HEK293 (cell line): ENCODE measurements at regions not wholly inside any gene's neighbourhood (a gene's known extent, or its start where the extent isn't known, plus 50 kb on each side); places are given as distances from the start of the nearest gene placed in this dataset.

Experiments
- CTCF ChIA-PET: fragments of 350-600 bp; formaldehyde crosslinking; extraction: SDS; loops from one replicate; lab custom pipeline; 2021; ENCODE audit warnings: antibody characterized with exemption; lab: Yijun Ruan, JAX
- POLR2A ChIA-PET: fragments of 300-600 bp; formaldehyde crosslinking; extraction: SDS; loops from one replicate; lab custom pipeline; 2020; ENCODE audit warnings: antibody characterized with exemption, inconsistent platforms; lab: Yijun Ruan, JAX
- H3K27ac ChIP-seq: fragments of 200-500 bp; sonication (Bioruptor generic); 2 replicates; pipeline ENCODE4 v1.5.1; 2014; ENCODE audit warnings: low read depth, low read length, control low read depth, inconsistent platforms; ENCODE audit errors: extremely low read depth
- H3K36me3 ChIP-seq, 2 experiments: fragments of 200-500 bp in 1 of 2; sonication (Bioruptor generic) in 1 of 2; 1 replicate in 1 of 2; 2 replicates in 1 of 2; pipeline ENCODE4 v1.5.1; 2014 to 2017; ENCODE audit warnings: inconsistent platforms in 2 of 2, low read length in 2 of 2; ENCODE audit not compliant: control insufficient read depth in 2 of 2, insufficient read depth in 1 of 2
- H3K4me1 ChIP-seq: fragments of 200-500 bp; sonication (Bioruptor generic); 2 replicates; pipeline ENCODE4 v1.5.1; 2014; ENCODE audit warnings: mild to moderate bottlenecking, low read length, inconsistent platforms; ENCODE audit not compliant: control insufficient read depth, insufficient read depth
- H3K4me3 ChIP-seq: 2 replicates; pipeline ENCODE4 v1.5.1; 2011; ENCODE audit warnings: low read depth, mild to moderate bottlenecking, control low read depth, low read length, moderate library complexity
- H3K9me3 ChIP-seq: fragments of 200-500 bp; sonication (Bioruptor generic); 2 replicates; pipeline ENCODE4 v1.5.1; 2014; ENCODE audit warnings: low read depth, low read length, inconsistent platforms; ENCODE audit not compliant: control insufficient read depth, insufficient read depth
- ATF2 ChIP-seq: fragments of 450-650 bp; formaldehyde crosslinking; IDR thresholded peaks from 2 replicates; pipeline ENCODE4 v1.5.1; 2016; ENCODE audit warnings: missing biosample characterization, missing genetic modification characterization, low read depth
- KLF10 ChIP-seq: fragments of 450-650 bp; IDR thresholded peaks from 2 replicates; pipeline ENCODE4 v1.5.1; 2018; ENCODE audit warnings: missing biosample characterization, mild to moderate bottlenecking, missing genetic modification characterization
- PRDM1 ChIP-seq: fragments of 450-650 bp; formaldehyde crosslinking; IDR thresholded peaks from 2 replicates; pipeline ENCODE4; 2016; ENCODE audit warnings: missing biosample characterization, missing genetic modification characterization
- SALL2 ChIP-seq: fragments of 450-650 bp; formaldehyde crosslinking; IDR thresholded peaks from 2 replicates; pipeline ENCODE4 v1.5.0; 2017; ENCODE audit warnings: missing biosample characterization, mild to moderate bottlenecking, missing genetic modification characterization, borderline replicate concordance
- YY1 ChIP-seq: fragments of 450-650 bp; formaldehyde crosslinking; IDR thresholded peaks from 2 replicates; pipeline ENCODE4 v1.5.1; 2018; ENCODE audit warnings: missing biosample characterization, missing genetic modification characterization
- YY2 ChIP-seq: fragments of 450-650 bp; formaldehyde crosslinking; IDR thresholded peaks from 2 replicates; pipeline ENCODE4 v1.5.1; 2016; ENCODE audit warnings: missing biosample characterization, missing genetic modification characterization
- ZBTB20 ChIP-seq: fragments of 450-650 bp; formaldehyde crosslinking; IDR thresholded peaks from 2 replicates; pipeline ENCODE4 v1.5.1; 2016; ENCODE audit warnings: missing biosample characterization, missing genetic modification characterization
- ZBTB44 ChIP-seq: fragments of 450-650 bp; IDR thresholded peaks from 2 replicates; pipeline ENCODE4 v1.5.1; 2018; ENCODE audit warnings: missing biosample characterization, mild to moderate bottlenecking, missing genetic modification characterization
- ZNF10 ChIP-seq: fragments of 450-650 bp; formaldehyde crosslinking; IDR thresholded peaks from 2 replicates; pipeline ENCODE4 v1.5.1; 2017; ENCODE audit warnings: missing biosample characterization, missing genetic modification characterization
- ZNF202 ChIP-seq: fragments of 450-650 bp; formaldehyde crosslinking; IDR thresholded peaks from 2 replicates; pipeline ENCODE4 v1.5.1; 2016; ENCODE audit warnings: missing biosample characterization, missing genetic modification characterization, borderline replicate concordance
- ZNF610 ChIP-seq: fragments of 450-650 bp; formaldehyde crosslinking; IDR thresholded peaks from 2 replicates; pipeline ENCODE4 v1.5.1; 2016; ENCODE audit warnings: missing biosample characterization, missing genetic modification characterization, borderline replicate concordance
- ZNF623 ChIP-seq: fragments of 450-650 bp; formaldehyde crosslinking; IDR thresholded peaks from 2 replicates; pipeline ENCODE4 v1.5.1; 2016; ENCODE audit warnings: missing biosample characterization, missing genetic modification characterization
- ZNF701 ChIP-seq: fragments of 450-650 bp; formaldehyde crosslinking; IDR thresholded peaks from 2 replicates; pipeline ENCODE4 v1.5.1; 2016; ENCODE audit warnings: missing biosample characterization, missing genetic modification characterization
- ZNF747 ChIP-seq: fragments of 450-650 bp; formaldehyde crosslinking; IDR thresholded peaks from 2 replicates; pipeline ENCODE4 v1.5.1; 2016; ENCODE audit warnings: missing biosample characterization, missing genetic modification characterization
- ZNF768 ChIP-seq: fragments of 450-650 bp; formaldehyde crosslinking; IDR thresholded peaks from 2 replicates; pipeline ENCODE4 v1.5.1; 2018; ENCODE audit warnings: missing biosample characterization, mild to moderate bottlenecking, missing genetic modification characterization
- ZSCAN30 ChIP-seq: fragments of 450-650 bp; IDR thresholded peaks from 2 replicates; pipeline ENCODE4 v1.5.1; 2018; ENCODE audit warnings: missing biosample characterization, mild to moderate bottlenecking, missing genetic modification characterization, moderate library complexity
- TF ChIP-seq, protein P1 (sequence below): fragments of 450-650 bp; formaldehyde crosslinking; IDR thresholded peaks from 2 replicates; pipeline ENCODE4 v1.5.1; 2017; ENCODE audit warnings: missing biosample characterization, missing genetic modification characterization
- TF ChIP-seq, protein P2 (sequence below): fragments of 450-650 bp; formaldehyde crosslinking; IDR thresholded peaks from 2 replicates; pipeline ENCODE4 v1.5.1; 2016; ENCODE audit warnings: missing biosample characterization, missing genetic modification characterization
- TF ChIP-seq, protein P3 (sequence below): fragments of 450-650 bp; formaldehyde crosslinking; IDR thresholded peaks from 2 replicates; pipeline ENCODE4 v1.5.1; 2016; ENCODE audit warnings: missing biosample characterization, missing genetic modification characterization, borderline replicate concordance

DNA sequence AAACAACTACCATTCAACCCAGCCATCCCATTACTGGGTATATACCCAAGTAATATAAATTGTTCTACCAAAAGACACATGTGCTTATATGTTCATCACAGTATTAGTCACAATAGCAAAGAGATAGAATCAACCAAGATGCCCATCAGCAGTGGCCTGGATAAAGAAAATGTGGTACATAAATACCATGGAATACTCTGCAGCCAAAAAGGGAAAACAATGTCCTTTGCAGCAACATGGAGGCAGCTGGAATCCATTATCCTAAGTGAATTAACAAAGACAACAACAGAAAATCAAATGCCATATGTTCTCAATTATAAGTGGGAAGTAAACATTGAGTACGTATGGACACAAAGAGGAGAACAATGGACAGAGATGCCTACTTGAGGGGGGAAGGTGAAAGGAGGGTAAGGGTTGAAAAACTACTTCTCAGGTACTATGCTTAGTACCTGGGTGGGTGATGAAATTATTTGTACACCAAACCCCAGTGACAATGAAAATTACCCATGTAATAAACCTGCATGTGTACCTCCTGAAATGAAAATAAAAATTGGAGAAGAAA is 632.1 kb upstream of the AADAT start:
- H3K27ac ChIP-seq: no peak overlapping the region
- H3K9me3 ChIP-seq: no peaks in the 10 kb centered on the region
- ChIA-PET POLR2A (no interaction called here), CTCF (no interaction called here)
- no peaks in the 10 kb centered on the region for H3K36me3 ChIP-seq
- no peak overlapping the region for H3K4me3 ChIP-seq
- TF ChIP-seq ZBTB44 (tag by site-specific recombination) (no peak), ZNF701 (no peak), ZNF610 (no peak), ATF2 (tag by site-specific recombination) (no peak), ZNF747 (no peak), SALL2 (tag by site-specific recombination) (no peak), ZNF10 (tag by site-specific recombination) (no peak), ZNF623 (tag by site-specific recombination) (no peak), PRDM1 (tag by site-specific recombination) (no peak), YY2 (tag by site-specific recombination) (no peak), ZNF202 (no peak), KLF10 (tag by site-specific recombination) (no peak), YY1 (tag by site-specific recombination) (no peak), ZSCAN30 (tag by site-specific recombination) (no peak), ZNF768 (tag by site-specific recombination) (no peak), ZBTB20 (no peak)
- TF ChIP-seq, protein P1, sequence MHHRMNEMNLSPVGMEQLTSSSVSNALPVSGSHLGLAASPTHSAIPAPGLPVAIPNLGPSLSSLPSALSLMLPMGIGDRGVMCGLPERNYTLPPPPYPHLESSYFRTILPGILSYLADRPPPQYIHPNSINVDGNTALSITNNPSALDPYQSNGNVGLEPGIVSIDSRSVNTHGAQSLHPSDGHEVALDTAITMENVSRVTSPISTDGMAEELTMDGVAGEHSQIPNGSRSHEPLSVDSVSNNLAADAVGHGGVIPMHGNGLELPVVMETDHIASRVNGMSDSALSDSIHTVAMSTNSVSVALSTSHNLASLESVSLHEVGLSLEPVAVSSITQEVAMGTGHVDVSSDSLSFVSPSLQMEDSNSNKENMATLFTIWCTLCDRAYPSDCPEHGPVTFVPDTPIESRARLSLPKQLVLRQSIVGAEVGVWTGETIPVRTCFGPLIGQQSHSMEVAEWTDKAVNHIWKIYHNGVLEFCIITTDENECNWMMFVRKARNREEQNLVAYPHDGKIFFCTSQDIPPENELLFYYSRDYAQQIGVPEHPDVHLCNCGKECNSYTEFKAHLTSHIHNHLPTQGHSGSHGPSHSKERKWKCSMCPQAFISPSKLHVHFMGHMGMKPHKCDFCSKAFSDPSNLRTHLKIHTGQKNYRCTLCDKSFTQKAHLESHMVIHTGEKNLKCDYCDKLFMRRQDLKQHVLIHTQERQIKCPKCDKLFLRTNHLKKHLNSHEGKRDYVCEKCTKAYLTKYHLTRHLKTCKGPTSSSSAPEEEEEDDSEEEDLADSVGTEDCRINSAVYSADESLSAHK: no peak
- TF ChIP-seq, protein P2, sequence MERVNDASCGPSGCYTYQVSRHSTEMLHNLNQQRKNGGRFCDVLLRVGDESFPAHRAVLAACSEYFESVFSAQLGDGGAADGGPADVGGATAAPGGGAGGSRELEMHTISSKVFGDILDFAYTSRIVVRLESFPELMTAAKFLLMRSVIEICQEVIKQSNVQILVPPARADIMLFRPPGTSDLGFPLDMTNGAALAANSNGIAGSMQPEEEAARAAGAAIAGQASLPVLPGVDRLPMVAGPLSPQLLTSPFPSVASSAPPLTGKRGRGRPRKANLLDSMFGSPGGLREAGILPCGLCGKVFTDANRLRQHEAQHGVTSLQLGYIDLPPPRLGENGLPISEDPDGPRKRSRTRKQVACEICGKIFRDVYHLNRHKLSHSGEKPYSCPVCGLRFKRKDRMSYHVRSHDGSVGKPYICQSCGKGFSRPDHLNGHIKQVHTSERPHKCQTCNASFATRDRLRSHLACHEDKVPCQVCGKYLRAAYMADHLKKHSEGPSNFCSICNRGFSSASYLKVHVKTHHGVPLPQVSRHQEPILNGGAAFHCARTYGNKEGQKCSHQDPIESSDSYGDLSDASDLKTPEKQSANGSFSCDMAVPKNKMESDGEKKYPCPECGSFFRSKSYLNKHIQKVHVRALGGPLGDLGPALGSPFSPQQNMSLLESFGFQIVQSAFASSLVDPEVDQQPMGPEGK: no peak
- TF ChIP-seq, protein P3, sequence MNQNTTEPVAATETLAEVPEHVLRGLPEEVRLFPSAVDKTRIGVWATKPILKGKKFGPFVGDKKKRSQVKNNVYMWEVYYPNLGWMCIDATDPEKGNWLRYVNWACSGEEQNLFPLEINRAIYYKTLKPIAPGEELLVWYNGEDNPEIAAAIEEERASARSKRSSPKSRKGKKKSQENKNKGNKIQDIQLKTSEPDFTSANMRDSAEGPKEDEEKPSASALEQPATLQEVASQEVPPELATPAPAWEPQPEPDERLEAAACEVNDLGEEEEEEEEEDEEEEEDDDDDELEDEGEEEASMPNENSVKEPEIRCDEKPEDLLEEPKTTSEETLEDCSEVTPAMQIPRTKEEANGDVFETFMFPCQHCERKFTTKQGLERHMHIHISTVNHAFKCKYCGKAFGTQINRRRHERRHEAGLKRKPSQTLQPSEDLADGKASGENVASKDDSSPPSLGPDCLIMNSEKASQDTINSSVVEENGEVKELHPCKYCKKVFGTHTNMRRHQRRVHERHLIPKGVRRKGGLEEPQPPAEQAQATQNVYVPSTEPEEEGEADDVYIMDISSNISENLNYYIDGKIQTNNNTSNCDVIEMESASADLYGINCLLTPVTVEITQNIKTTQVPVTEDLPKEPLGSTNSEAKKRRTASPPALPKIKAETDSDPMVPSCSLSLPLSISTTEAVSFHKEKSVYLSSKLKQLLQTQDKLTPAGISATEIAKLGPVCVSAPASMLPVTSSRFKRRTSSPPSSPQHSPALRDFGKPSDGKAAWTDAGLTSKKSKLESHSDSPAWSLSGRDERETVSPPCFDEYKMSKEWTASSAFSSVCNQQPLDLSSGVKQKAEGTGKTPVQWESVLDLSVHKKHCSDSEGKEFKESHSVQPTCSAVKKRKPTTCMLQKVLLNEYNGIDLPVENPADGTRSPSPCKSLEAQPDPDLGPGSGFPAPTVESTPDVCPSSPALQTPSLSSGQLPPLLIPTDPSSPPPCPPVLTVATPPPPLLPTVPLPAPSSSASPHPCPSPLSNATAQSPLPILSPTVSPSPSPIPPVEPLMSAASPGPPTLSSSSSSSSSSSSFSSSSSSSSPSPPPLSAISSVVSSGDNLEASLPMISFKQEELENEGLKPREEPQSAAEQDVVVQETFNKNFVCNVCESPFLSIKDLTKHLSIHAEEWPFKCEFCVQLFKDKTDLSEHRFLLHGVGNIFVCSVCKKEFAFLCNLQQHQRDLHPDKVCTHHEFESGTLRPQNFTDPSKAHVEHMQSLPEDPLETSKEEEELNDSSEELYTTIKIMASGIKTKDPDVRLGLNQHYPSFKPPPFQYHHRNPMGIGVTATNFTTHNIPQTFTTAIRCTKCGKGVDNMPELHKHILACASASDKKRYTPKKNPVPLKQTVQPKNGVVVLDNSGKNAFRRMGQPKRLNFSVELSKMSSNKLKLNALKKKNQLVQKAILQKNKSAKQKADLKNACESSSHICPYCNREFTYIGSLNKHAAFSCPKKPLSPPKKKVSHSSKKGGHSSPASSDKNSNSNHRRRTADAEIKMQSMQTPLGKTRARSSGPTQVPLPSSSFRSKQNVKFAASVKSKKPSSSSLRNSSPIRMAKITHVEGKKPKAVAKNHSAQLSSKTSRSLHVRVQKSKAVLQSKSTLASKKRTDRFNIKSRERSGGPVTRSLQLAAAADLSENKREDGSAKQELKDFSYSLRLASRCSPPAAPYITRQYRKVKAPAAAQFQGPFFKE (tag by site-specific recombination): no peak
- H3K4me1 ChIP-seq: no peaks in the 10 kb centered on the region
